ENCODE measurements at regions not wholly inside any gene's neighbourhood (a gene's known extent, or its start where the extent isn't known, plus 50 kb on each side); places are given as distances from the start of the nearest gene placed in this dataset.

GRCh38 chr3:28940994-28941393 lies 339.9 kb upstream of the RBMS3 start:
- no peaks in the 10 kb centered on the region for H3K27me3 Mint-ChIP-seq
- DNase-seq (no peak), ATAC-seq (replicated peaks) (no peak)
- H3K4me3 Mint-ChIP-seq: no peak overlapping the region
- H3K9me3 Mint-ChIP-seq: peaks cover 0 to 3% of the 10 kb centered on the region in 2 donors
- no peak overlapping the region for H3K27ac Mint-ChIP-seq
- no peaks in the 10 kb centered on the region for H3K36me3 Mint-ChIP-seq (ENCODE audit: insufficient read depth)
- H3K4me1 Mint-ChIP-seq (ENCODE audit: low read depth in 2 of 2): peaks cover 0 to 3% of the 10 kb centered on the region in 2 donors

- H3K4me3 Mint-ChIP-seq: no peak overlapping the region
- no peak overlapping the region for H3K27ac Mint-ChIP-seq
- no peaks in the 10 kb centered on the region for H3K4me1 Mint-ChIP-seq (ENCODE audit: low read depth in 2 of 2)
- no peak for DNase-seq
- peaks cover 0 to 4% of the 10 kb centered on the region in 2 donors for H3K9me3 Mint-ChIP-seq
- no peaks in the 10 kb centered on the region for H3K36me3 Mint-ChIP-seq (ENCODE audit: insufficient read depth)
- no peaks in the 10 kb centered on the region for H3K27me3 Mint-ChIP-seq
- no peak for ATAC-seq (replicated peaks)
Measured at GRCh38 chr3:28947061-28947460, 333.8 kb upstream of the RBMS3 start.

GRCh38 chr3:28947751-28948150 lies 333.1 kb upstream of the RBMS3 start:
- no peaks in the 10 kb centered on the region for H3K4me1 Mint-ChIP-seq (ENCODE audit: low read depth in 2 of 2)
- H3K9me3 Mint-ChIP-seq: peaks cover 0 to 4% of the 10 kb centered on the region in 2 donors
- H3K36me3 Mint-ChIP-seq (ENCODE audit: insufficient read depth): no peaks in the 10 kb centered on the region
- DNase-seq: no peak
- no peaks in the 10 kb centered on the region for H3K27me3 Mint-ChIP-seq
- H3K4me3 Mint-ChIP-seq: no peak overlapping the region
- ATAC-seq (replicated peaks): no peak
- no peak overlapping the region for H3K27ac Mint-ChIP-seq

GRCh38 chr3:28948685-28949084 lies 332.2 kb upstream of the RBMS3 start:
- Mint-ChIP-seq H3K36me3 (ENCODE audit: insufficient read depth) (no peaks in the 10 kb centered on the region), H3K27me3 (no peaks in the 10 kb centered on the region)

GRCh38 chr3:28949580-28949979 lies 331.3 kb upstream of the RBMS3 start:
- no peaks in the 10 kb centered on the region for H3K36me3 Mint-ChIP-seq (ENCODE audit: insufficient read depth)
- H3K4me1 Mint-ChIP-seq (ENCODE audit: low read depth in 2 of 2): no peaks in the 10 kb centered on the region
- no peaks in the 10 kb centered on the region for H3K27me3 Mint-ChIP-seq
- H3K9me3 Mint-ChIP-seq: peaks cover 0 to 2% of the 10 kb centered on the region in 2 donors
- no peak overlapping the region for H3K4me3 Mint-ChIP-seq
- no peak for DNase-seq
- no peak for ATAC-seq (replicated peaks)
- no peak overlapping the region for H3K27ac Mint-ChIP-seq

More at GRCh38 chr3:28948685-28949084, 332.2 kb upstream of the RBMS3 start:
- Mint-ChIP-seq H3K4me1 (ENCODE audit: low read depth in 2 of 2) (no peaks in the 10 kb centered on the region), H3K9me3 (peaks cover 0 to 4% of the 10 kb centered on the region in 2 donors), H3K4me3 (no peak overlapping the region), H3K27ac (no peak overlapping the region)
- ATAC-seq (replicated peaks) (no peak), DNase-seq (no peak)

GRCh38 chr3:28950614-28951013 lies 330.3 kb upstream of the RBMS3 start:
- no peak overlapping the region for H3K4me3 Mint-ChIP-seq
- H3K9me3 Mint-ChIP-seq: peaks cover 0 to 2% of the 10 kb centered on the region in 2 donors
- H3K27me3 Mint-ChIP-seq: no peaks in the 10 kb centered on the region
- H3K36me3 Mint-ChIP-seq (ENCODE audit: insufficient read depth): no peaks in the 10 kb centered on the region
- DNase-seq (no peak), ATAC-seq (replicated peaks) (no peak)
- H3K27ac Mint-ChIP-seq: no peak overlapping the region
- H3K4me1 Mint-ChIP-seq (ENCODE audit: low read depth in 2 of 2): no peaks in the 10 kb centered on the region

- Mint-ChIP-seq H3K27ac (no peak overlapping the region), H3K27me3 (no peaks in the 10 kb centered on the region), H3K4me3 (no peak overlapping the region), H3K36me3 (ENCODE audit: insufficient read depth) (no peaks in the 10 kb centered on the region), H3K4me1 (ENCODE audit: low read depth in 2 of 2) (no peaks in the 10 kb centered on the region), H3K9me3 (peaks cover 0 to 2% of the 10 kb centered on the region in 2 donors)
- no peak for ATAC-seq (replicated peaks)
- no peak for DNase-seq
Measured at GRCh38 chr3:28951772-28952556, 328.9 kb upstream of the RBMS3 start.

GRCh38 chr3:28958656-28959055 lies 322.2 kb upstream of the RBMS3 start:
- Mint-ChIP-seq H3K9me3 (peaks cover 0 to 2% of the 10 kb centered on the region in 2 donors), H3K27ac (no peak overlapping the region), H3K4me1 (ENCODE audit: low read depth in 2 of 2) (no peaks in the 10 kb centered on the region), H3K27me3 (no peaks in the 10 kb centered on the region), H3K4me3 (no peak overlapping the region), H3K36me3 (ENCODE audit: insufficient read depth) (no peaks in the 10 kb centered on the region)
- DNase-seq (no peak), ATAC-seq (replicated peaks) (no peak)

- H3K4me3 Mint-ChIP-seq: no peak overlapping the region
- ATAC-seq (replicated peaks) (no peak), DNase-seq (no peak)
- no peak overlapping the region for H3K27ac Mint-ChIP-seq
- no peaks in the 10 kb centered on the region for H3K36me3 Mint-ChIP-seq (ENCODE audit: insufficient read depth)
- peaks cover 10 to 25% of the 10 kb centered on the region in 2 donors for H3K9me3 Mint-ChIP-seq
- no peaks in the 10 kb centered on the region for H3K27me3 Mint-ChIP-seq
- no peaks in the 10 kb centered on the region for H3K4me1 Mint-ChIP-seq (ENCODE audit: low read depth in 2 of 2)
Measured at GRCh38 chr3:28971156-28971555, 309.7 kb upstream of the RBMS3 start.

GRCh38 chr3:28972921-28973320 lies 307.9 kb upstream of the RBMS3 start:
- no peak for ATAC-seq (replicated peaks)
- no peaks in the 10 kb centered on the region for H3K4me1 Mint-ChIP-seq (ENCODE audit: low read depth in 2 of 2)

GRCh38 chr3:28973609-28974008 lies 307.3 kb upstream of the RBMS3 start:
- Mint-ChIP-seq H3K36me3 (ENCODE audit: insufficient read depth) (no peaks in the 10 kb centered on the region), H3K27ac (no peak overlapping the region), H3K27me3 (no peaks in the 10 kb centered on the region), H3K4me3 (no peak overlapping the region), H3K4me1 (ENCODE audit: low read depth in 2 of 2) (no peaks in the 10 kb centered on the region), H3K9me3 (peaks cover 8 to 23% of the 10 kb centered on the region in 2 donors)
- ATAC-seq (replicated peaks) (no peak), DNase-seq (no peak)

More at GRCh38 chr3:28972921-28973320, 307.9 kb upstream of the RBMS3 start:
- no peaks in the 10 kb centered on the region for H3K36me3 Mint-ChIP-seq (ENCODE audit: insufficient read depth)
- H3K27me3 Mint-ChIP-seq: no peaks in the 10 kb centered on the region
- peaks cover 10 to 25% of the 10 kb centered on the region in 2 donors for H3K9me3 Mint-ChIP-seq
- DNase-seq: no peak
- H3K4me3 Mint-ChIP-seq: no peak overlapping the region
- H3K27ac Mint-ChIP-seq: no peak overlapping the region

GRCh38 chr3:28978092-28978491 lies 302.8 kb upstream of the RBMS3 start:
- Mint-ChIP-seq H3K27ac (no peak overlapping the region), H3K9me3 (no peaks in the 10 kb centered on the region), H3K27me3 (no peaks in the 10 kb centered on the region), H3K4me3 (no peak overlapping the region), H3K36me3 (ENCODE audit: insufficient read depth) (no peaks in the 10 kb centered on the region), H3K4me1 (ENCODE audit: low read depth in 2 of 2) (no peaks in the 10 kb centered on the region)
- no peak for ATAC-seq (replicated peaks)
- DNase-seq: no peak

GRCh38 chr3:28980131-28980530 lies 300.7 kb upstream of the RBMS3 start:
- no peak overlapping the region for H3K27ac Mint-ChIP-seq
- no peaks in the 10 kb centered on the region for H3K9me3 Mint-ChIP-seq
- H3K36me3 Mint-ChIP-seq (ENCODE audit: insufficient read depth): no peaks in the 10 kb centered on the region
- H3K27me3 Mint-ChIP-seq: no peaks in the 10 kb centered on the region
- no peaks in the 10 kb centered on the region for H3K4me1 Mint-ChIP-seq (ENCODE audit: low read depth in 2 of 2)
- H3K4me3 Mint-ChIP-seq: no peak overlapping the region
- DNase-seq: no peak
- no peak for ATAC-seq (replicated peaks)

GRCh38 chr3:28980631-28981030 lies 300.2 kb upstream of the RBMS3 start:
- no peaks in the 10 kb centered on the region for H3K4me1 Mint-ChIP-seq (ENCODE audit: low read depth in 2 of 2)
- no peaks in the 10 kb centered on the region for H3K27me3 Mint-ChIP-seq
- no peak overlapping the region for H3K27ac Mint-ChIP-seq
- no peak for DNase-seq
- H3K4me3 Mint-ChIP-seq: no peak overlapping the region
- no peak for ATAC-seq (replicated peaks)
- H3K9me3 Mint-ChIP-seq: no peaks in the 10 kb centered on the region
- no peaks in the 10 kb centered on the region for H3K36me3 Mint-ChIP-seq (ENCODE audit: insufficient read depth)

Measured in effector memory CD8-positive, alpha-beta T cell (primary cell).